NCI-H2196 (cell line): ENCODE measurements at regions not wholly inside any gene's neighbourhood (a gene's known extent, or its start where the extent isn't known, plus 50 kb on each side); places are given as distances from the start of the nearest gene placed in this dataset.

Experiments used
- DNase-seq: peaks from one replicate; lab custom pipeline; 2025; ENCODE audit not compliant: unreplicated experiment; lab: John Stamatoyannopoulos, UW

- no peak for DNase-seq
Measured at GRCh38 chr7:35508623-35509400, 186.1 kb downstream of the HERPUD2 start.

GRCh38 chr7:35505066-35505465 is 189.9 kb downstream of the HERPUD2 start:
- DNase-seq: no peak

- DNase-seq: no peak
Measured at GRCh38 chr7:35504365-35504764, 190.6 kb downstream of the HERPUD2 start.

- no peak for DNase-seq
Measured at GRCh38 chr7:35501681-35502080, 193.3 kb downstream of the HERPUD2 start.

DNA sequence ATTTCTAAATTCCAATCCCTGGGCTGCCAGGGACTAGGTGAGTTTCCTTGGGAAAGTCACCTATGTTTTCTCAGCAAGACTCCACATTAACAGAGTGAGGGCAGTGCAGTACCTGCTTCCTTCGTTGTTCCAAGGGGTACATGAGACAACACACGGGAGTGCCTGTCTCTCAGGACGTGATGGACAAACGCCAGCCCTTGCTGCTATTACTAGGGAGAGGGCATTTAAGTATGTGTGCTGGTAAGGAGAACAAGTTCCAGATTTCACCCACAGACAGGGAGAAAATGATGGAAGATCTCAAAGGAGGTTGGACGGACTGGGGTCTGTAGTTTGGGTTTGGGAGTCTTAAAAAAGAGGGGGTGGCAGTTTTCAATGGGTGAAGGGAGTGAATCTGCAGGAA is 195.7 kb downstream of the HERPUD2 start:
- no peak for DNase-seq

GRCh38 chr7:35498416-35498815 is 196.5 kb downstream of the HERPUD2 start:
- no peak for DNase-seq

DNA sequence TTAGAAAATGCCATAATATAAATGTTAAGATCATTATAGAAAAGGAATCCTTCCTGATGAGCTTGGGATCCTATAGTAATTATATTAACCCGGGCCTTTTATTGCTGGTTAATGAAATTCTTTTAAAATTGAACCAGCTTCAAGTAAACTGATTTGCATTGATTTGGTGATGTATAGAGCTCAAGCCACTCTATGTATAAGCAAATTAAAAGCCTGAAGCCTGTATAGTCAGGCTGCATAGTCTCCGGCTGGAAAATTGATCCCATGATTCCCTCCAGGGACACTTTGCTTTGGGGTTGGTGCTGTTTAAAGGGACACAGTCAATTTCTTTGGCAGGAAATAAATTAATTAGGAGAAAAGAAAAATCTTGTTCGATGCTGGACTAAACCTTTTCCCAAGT is 199.1 kb downstream of the HERPUD2 start:
- no peak for DNase-seq

- DNase-seq: no peak
Measured at GRCh38 chr7:35495377-35495776, 199.6 kb downstream of the HERPUD2 start.

DNA sequence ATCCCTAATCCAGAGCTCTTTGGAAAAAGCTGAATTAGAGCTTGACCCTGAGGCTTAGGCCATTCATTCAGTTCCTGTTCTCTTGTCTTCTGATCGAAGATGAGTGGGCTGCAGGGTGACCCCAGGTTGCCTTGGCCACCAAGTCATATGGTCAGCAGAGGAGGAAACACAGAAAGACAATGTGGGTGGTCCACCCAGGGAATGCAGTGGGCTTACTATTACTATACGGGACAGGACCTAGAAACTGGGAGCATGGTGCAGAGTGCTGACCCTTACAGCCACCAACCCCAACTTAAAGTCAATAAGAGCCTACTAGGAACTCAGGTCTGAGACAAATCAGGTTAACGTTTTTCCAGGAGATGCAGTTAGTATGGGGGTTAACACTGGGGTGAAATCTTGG is 200.5 kb downstream of the HERPUD2 start:
- no peak for DNase-seq

- no peak for DNase-seq
Measured at GRCh38 chr7:35492451-35493175, 202.3 kb downstream of the HERPUD2 start.

GRCh38 chr7:35491233-35491632 is 203.7 kb downstream of the HERPUD2 start:
- DNase-seq: no peak

DNA sequence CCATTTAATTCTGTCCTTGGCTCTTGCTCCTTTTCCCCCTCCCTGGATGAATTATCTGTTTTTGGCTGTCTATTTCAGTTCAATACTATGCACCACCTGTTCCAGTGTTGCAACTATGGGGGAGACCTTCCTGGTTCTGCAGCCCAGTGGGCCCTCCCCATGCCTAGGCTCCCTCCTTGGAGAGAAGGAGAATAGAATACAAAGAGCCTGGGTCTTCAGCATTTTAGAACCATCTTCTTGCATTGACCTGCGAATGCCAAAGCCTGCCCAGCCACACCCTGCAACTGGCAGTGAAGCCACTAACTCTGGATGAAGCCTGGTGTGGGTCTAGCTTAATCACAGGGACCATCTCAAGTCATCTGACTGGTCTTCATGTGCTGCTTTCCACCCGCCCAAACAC is 207.1 kb downstream of the HERPUD2 start:
- no peak for DNase-seq

DNA sequence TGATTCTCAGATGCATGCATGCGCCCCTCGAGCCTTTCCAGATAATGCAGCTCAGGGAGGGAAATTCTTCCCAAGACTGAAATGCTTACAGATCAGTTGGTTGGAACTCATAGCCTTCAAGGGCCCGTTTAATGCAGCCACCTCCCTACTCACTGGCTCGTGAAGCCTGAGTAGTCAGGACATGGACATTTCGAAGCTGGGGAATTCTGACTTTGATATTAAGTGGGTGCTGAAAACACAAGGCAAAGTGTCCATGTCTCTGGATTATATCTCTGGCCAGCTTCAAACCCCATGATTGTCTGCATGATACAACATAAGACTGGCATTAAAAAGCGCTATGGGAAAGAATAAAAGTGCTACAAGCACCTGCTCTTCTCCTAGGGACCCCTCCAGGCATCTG is 207.5 kb downstream of the HERPUD2 start:
- DNase-seq: no peak

GRCh38 chr7:35485436-35485835 is 209.5 kb downstream of the HERPUD2 start:
- no peak for DNase-seq

GRCh38 chr7:35483568-35483967 is 211.4 kb downstream of the HERPUD2 start:
- no peak for DNase-seq

DNA sequence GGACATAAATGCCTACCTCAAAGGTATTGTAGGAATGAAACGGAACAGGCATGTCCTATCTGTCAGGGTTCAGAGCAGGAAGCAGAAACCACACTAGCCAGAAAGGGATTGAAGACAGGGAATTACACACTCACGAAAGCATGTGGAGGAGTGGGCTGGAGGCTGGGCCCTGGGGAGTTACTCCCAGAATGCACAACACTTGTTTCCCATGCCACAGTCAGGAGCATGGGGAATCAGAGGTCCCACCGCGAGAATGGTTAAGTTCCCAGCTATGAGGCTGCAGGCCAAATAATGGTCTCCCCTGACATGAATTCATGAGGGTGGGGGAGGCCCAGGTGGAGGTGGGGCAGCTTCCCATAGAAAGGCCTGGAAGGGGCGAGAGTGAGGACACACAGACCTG is 212.7 kb downstream of the HERPUD2 start:
- DNase-seq: no peak

GRCh38 chr7:35480806-35481205 is 214.1 kb downstream of the HERPUD2 start:
- no peak for DNase-seq

- DNase-seq: no peak
Measured at GRCh38 chr7:35477609-35478008, 217.3 kb downstream of the HERPUD2 start.

DNA sequence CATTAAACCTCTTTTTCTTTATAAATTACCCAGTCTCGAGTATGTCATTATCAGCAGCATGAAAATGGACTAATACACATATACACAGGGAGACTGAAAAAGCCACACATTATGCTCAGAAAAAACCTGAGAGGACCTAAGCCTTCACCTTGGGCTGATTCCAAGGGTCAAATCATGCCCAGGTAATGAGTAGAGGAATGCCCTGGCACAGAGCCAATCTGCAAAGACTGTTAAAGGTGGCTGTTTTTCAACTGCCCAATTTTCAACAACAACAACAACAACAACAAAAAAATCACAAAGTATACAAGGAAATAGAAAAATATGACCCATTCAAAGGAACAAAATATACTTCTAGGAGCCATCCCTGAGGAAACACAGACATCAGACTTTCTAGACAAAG is 220.2 kb upstream of the TBX20 start:
- no peak for DNase-seq

DNA sequence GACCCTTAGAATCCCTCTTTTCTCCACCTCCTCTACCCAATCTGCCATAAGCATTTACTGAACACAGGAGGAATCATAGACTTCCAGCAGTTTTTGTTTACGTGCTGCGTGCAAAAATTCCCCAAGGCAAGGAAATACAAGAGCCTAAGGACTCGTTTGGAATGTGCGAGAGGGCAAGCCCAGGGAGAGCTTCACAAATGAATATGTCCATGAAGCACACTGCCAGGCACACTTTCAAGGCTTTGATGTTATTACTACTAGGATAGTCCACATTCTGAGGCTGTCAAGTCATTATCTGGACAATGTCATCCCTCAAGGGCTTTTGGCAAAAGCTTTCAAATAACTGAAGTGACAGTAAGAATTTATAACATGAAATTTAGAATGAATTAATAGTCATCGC is 214.7 kb upstream of the TBX20 start:
- no peak for DNase-seq

- no peak for DNase-seq
Measured at GRCh38 chr7:35467456-35467978, 213.6 kb upstream of the TBX20 start.

GRCh38 chr7:35465791-35466336 is 212.0 kb upstream of the TBX20 start:
- DNase-seq: no peak
